Hepatocyte (in vitro differentiated cells): ENCODE measurements at regions not wholly inside any gene's neighbourhood (a gene's known extent, or its start where the extent isn't known, plus 50 kb on each side); places are given as distances from the start of the nearest gene placed in this dataset.

Experiments
- CTCF ChIP-seq: fragments of 200-600 bp; sonication (generic); IDR thresholded peaks from 2 replicates; pipeline ENCODE4 v1.5.1; 2016; ENCODE audit warnings: antibody characterized with exemption, mild to moderate bottlenecking; ENCODE audit not compliant: poor library complexity
- EZH2phosphoT487 ChIP-seq: fragments of 200-600 bp; sonication (generic); IDR thresholded peaks from one replicate; pipeline ENCODE4 v1.6.1; 2018; ENCODE audit warnings: antibody characterized with exemption, mild to moderate bottlenecking, low read depth, moderate library complexity; ENCODE audit not compliant: unreplicated experiment, severe bottlenecking

- no peak for TF ChIP-seq EZH2phosphoT487
- no peak for TF ChIP-seq CTCF
Measured at GRCh38 chr9:692636-693129, 148.8 kb upstream of the DMRT1 start.
